Panc1 (cell line): ENCODE measurements at regions not wholly inside any gene's neighbourhood (a gene's known extent, or its start where the extent isn't known, plus 50 kb on each side); places are given as distances from the start of the nearest gene placed in this dataset.

Source experiments
- CTCF ChIP-seq: fragments of 450-650 bp; IDR thresholded peaks from 2 replicates; pipeline ENCODE4 v1.5.1; 2017; ENCODE audit warnings: mild to moderate bottlenecking
- POLR2AphosphoS5 ChIP-seq: IDR thresholded peaks from 2 replicates; pipeline ENCODE4 v1.6.1; 2012; ENCODE audit warnings: mild to moderate bottlenecking, low read depth, low read length, moderate library complexity
- TCF7L2 ChIP-seq: IDR thresholded peaks from 2 replicates; pipeline ENCODE4 v1.6.1; 2011; ENCODE audit warnings: mild to moderate bottlenecking, low read depth, low read length, inconsistent platforms

- TF ChIP-seq CTCF (no peak), TCF7L2 (no peak), POLR2AphosphoS5 (no peak)
Observed at GRCh38 chr5:40098313-40098712, 581.4 kb upstream of the PTGER4 start.
